ENCODE measurements at regions not wholly inside any gene's neighbourhood (a gene's known extent, or its start where the extent isn't known, plus 50 kb on each side); places are given as distances from the start of the nearest gene placed in this dataset.

- 83% methylated on average over 3 of the region's 5 CpGs for WGBS (ENCODE audit: insufficient coverage)
- H3K9me3 ChIP-seq (ENCODE audit: control extremely low read depth in 1 of 5, control insufficient read depth in 4 of 5, insufficient read depth in 2 of 5, low read depth in 1 of 5, low read length in 4 of 5), result no peaks in the 10 kb centered on the region
- ChIA-PET POLR2A (no interaction called here), CTCF (no interaction called here)
- H3K27me3 ChIP-seq (replicated peaks in 2 of 5; ENCODE audit: control insufficient read depth in 4 of 5, insufficient read depth in 5 of 5, low read length in 4 of 5), result peaks cover 0 to 2% (median 0%) of the 10 kb centered on the region in 5 experiments
- no peak overlapping the region for H3K4me3 ChIP-seq (ENCODE audit: control insufficient read depth in 1 of 7, extremely low read depth in 1 of 7, insufficient read depth in 4 of 7, low read depth in 2 of 7, low read length in 6 of 7)
- no peak overlapping the region for H3K27ac ChIP-seq (ENCODE audit: insufficient read depth in 1 of 2, low read depth in 1 of 2, low read length in 2 of 2, poor library complexity in 1 of 2, severe bottlenecking in 2 of 2)
- H3K36me3 ChIP-seq (ENCODE audit: control insufficient read depth in 4 of 4, insufficient read depth in 4 of 4, low read length in 3 of 4), result no peaks in the 10 kb centered on the region
- no peak for DNase-seq
- no peaks in the 10 kb centered on the region for H3K4me1 ChIP-seq (ENCODE audit: control extremely low read depth in 1 of 4, control insufficient read depth in 4 of 4, insufficient read depth in 4 of 4, low read length in 3 of 4)
Measured at GRCh38 chrX:140343226-140343868, 161.5 kb downstream of the SOX3 start.

- CTCF ChIA-PET, result no interaction called here
- Histone ChIP-seq H3K36me3 (ENCODE audit: control insufficient read depth in 4 of 4, insufficient read depth in 4 of 4, low read length in 3 of 4) (no peaks in the 10 kb centered on the region), H3K27ac (ENCODE audit: insufficient read depth in 1 of 2, low read depth in 1 of 2, low read length in 2 of 2, poor library complexity in 1 of 2, severe bottlenecking in 2 of 2) (no peak overlapping the region), H3K9me3 (ENCODE audit: control extremely low read depth in 1 of 5, control insufficient read depth in 4 of 5, insufficient read depth in 2 of 5, low read depth in 1 of 5, low read length in 4 of 5) (no peaks in the 10 kb centered on the region), H3K4me3 (ENCODE audit: control insufficient read depth in 1 of 7, extremely low read depth in 1 of 7, insufficient read depth in 4 of 7, low read depth in 2 of 7, low read length in 6 of 7) (no peak overlapping the region), H3K27me3 (replicated peaks in 2 of 5; ENCODE audit: control insufficient read depth in 4 of 5, insufficient read depth in 5 of 5, low read length in 4 of 5) (peaks cover 0 to 2% (median 0%) of the 10 kb centered on the region in 5 experiments), H3K4me1 (ENCODE audit: control extremely low read depth in 1 of 4, control insufficient read depth in 4 of 4, insufficient read depth in 4 of 4, low read length in 3 of 4) (no peaks in the 10 kb centered on the region)
- POLR2A ChIA-PET, result no interaction called here
- no peak for DNase-seq
- WGBS (ENCODE audit: insufficient coverage), result 33% methylated on average over 1 of the region's 1 CpG
Measured at GRCh38 chrX:140342410-140342809, 162.5 kb downstream of the SOX3 start.

DNA sequence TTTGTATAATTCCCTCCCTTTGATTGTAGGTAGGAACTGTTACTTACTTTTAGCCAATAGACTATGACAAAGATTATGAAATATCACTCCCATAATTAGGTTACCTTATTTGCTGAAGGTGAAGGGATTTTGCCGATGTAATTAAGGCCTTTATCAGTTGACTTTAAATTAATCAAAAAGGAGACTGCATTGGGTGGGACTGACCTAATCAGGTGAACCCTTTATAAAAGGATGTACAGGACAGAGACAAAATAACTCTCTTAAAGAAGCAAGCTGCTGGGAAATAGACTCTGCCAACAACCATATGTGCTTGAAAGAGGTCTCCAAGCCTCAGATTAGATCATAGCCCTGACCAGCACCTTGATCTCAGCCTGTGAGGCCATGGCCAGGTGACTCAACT, 167.6 kb downstream of the SOX3 start:
- CTCF ChIA-PET, result no interaction called here
- Histone ChIP-seq H3K4me3 (ENCODE audit: control insufficient read depth in 1 of 7, extremely low read depth in 1 of 7, insufficient read depth in 4 of 7, low read depth in 2 of 7, low read length in 6 of 7) (no peak overlapping the region), H3K36me3 (ENCODE audit: control insufficient read depth in 4 of 4, insufficient read depth in 4 of 4, low read length in 3 of 4) (no peaks in the 10 kb centered on the region), H3K27me3 (replicated peaks in 2 of 5; ENCODE audit: control insufficient read depth in 4 of 5, insufficient read depth in 5 of 5, low read length in 4 of 5) (peaks cover 0 to 2% (median 0%) of the 10 kb centered on the region in 5 experiments), H3K4me1 (ENCODE audit: control extremely low read depth in 1 of 4, control insufficient read depth in 4 of 4, insufficient read depth in 4 of 4, low read length in 3 of 4) (no peaks in the 10 kb centered on the region), H3K9me3 (ENCODE audit: control extremely low read depth in 1 of 5, control insufficient read depth in 4 of 5, insufficient read depth in 2 of 5, low read depth in 1 of 5, low read length in 4 of 5) (no peaks in the 10 kb centered on the region), H3K27ac (ENCODE audit: insufficient read depth in 1 of 2, low read depth in 1 of 2, low read length in 2 of 2, poor library complexity in 1 of 2, severe bottlenecking in 2 of 2) (no peak overlapping the region)
- POLR2A ChIA-PET, result no interaction called here
- no peak for DNase-seq
- WGBS (ENCODE audit: insufficient coverage), result 100% methylated on average over 1 of the region's 1 CpG

- ChIA-PET CTCF (no interaction called here), POLR2A (no interaction called here)
- no peaks in the 10 kb centered on the region for H3K36me3 ChIP-seq (ENCODE audit: control insufficient read depth in 4 of 4, insufficient read depth in 4 of 4, low read length in 3 of 4)
- WGBS (ENCODE audit: insufficient coverage), result 71% methylated on average over 3 of the region's 4 CpGs
- no peak for DNase-seq
- H3K27ac ChIP-seq (ENCODE audit: insufficient read depth in 1 of 2, low read depth in 1 of 2, low read length in 2 of 2, poor library complexity in 1 of 2, severe bottlenecking in 2 of 2), result no peak overlapping the region
- H3K4me1 ChIP-seq (ENCODE audit: control extremely low read depth in 1 of 4, control insufficient read depth in 4 of 4, insufficient read depth in 4 of 4, low read length in 3 of 4), result no peaks in the 10 kb centered on the region
- H3K9me3 ChIP-seq (ENCODE audit: control extremely low read depth in 1 of 5, control insufficient read depth in 4 of 5, insufficient read depth in 2 of 5, low read depth in 1 of 5, low read length in 4 of 5), result peaks cover 0 to 4% (median 0%) of the 10 kb centered on the region in 5 experiments
- H3K4me3 ChIP-seq (ENCODE audit: control insufficient read depth in 1 of 7, extremely low read depth in 1 of 7, insufficient read depth in 4 of 7, low read depth in 2 of 7, low read length in 6 of 7), result no peak overlapping the region
- H3K27me3 ChIP-seq (replicated peaks in 2 of 5; ENCODE audit: control insufficient read depth in 4 of 5, insufficient read depth in 5 of 5, low read length in 4 of 5), result no peaks in the 10 kb centered on the region
Measured at GRCh38 chrX:140318296-140318695, 186.6 kb downstream of the SOX3 start.

DNA sequence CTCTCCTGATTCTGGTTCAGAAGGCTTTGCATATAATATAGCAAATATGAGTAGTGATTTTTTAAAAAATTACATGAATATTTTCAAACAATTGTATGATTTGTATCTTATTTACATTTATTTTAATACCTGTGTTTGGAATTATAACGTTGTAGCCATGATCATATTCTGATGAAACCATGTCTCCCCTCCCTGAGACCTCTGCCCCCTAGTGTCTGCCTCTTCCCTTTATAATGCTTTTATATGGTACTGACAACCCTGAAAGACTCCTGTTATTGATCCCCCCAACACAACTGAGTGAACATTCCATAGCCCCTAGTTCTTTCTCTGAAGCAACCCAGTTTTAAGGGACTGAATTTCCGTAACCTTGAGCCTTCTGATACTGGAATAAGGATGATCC, 187.4 kb downstream of the SOX3 start:
- no peaks in the 10 kb centered on the region for H3K27me3 ChIP-seq (replicated peaks in 2 of 5; ENCODE audit: control insufficient read depth in 4 of 5, insufficient read depth in 5 of 5, low read length in 4 of 5)
- no peaks in the 10 kb centered on the region for H3K4me1 ChIP-seq (ENCODE audit: control extremely low read depth in 1 of 4, control insufficient read depth in 4 of 4, insufficient read depth in 4 of 4, low read length in 3 of 4)
- no CpG with 5 or more reads among the region's 2 CpGs for WGBS (ENCODE audit: insufficient coverage)
- DNase-seq, result no peak
- H3K9me3 ChIP-seq (ENCODE audit: control extremely low read depth in 1 of 5, control insufficient read depth in 4 of 5, insufficient read depth in 2 of 5, low read depth in 1 of 5, low read length in 4 of 5), result peaks cover 0 to 4% (median 0%) of the 10 kb centered on the region in 5 experiments
- no peak overlapping the region for H3K4me3 ChIP-seq (ENCODE audit: control insufficient read depth in 1 of 7, extremely low read depth in 1 of 7, insufficient read depth in 4 of 7, low read depth in 2 of 7, low read length in 6 of 7)
- ChIA-PET POLR2A (no interaction called here), CTCF (no interaction called here)
- H3K27ac ChIP-seq (ENCODE audit: insufficient read depth in 1 of 2, low read depth in 1 of 2, low read length in 2 of 2, poor library complexity in 1 of 2, severe bottlenecking in 2 of 2), result no peak overlapping the region
- H3K36me3 ChIP-seq (ENCODE audit: control insufficient read depth in 4 of 4, insufficient read depth in 4 of 4, low read length in 3 of 4), result no peaks in the 10 kb centered on the region

GRCh38 chrX:140298960-140299825, 205.7 kb downstream of the SOX3 start:
- no peak for DNase-seq

DNA sequence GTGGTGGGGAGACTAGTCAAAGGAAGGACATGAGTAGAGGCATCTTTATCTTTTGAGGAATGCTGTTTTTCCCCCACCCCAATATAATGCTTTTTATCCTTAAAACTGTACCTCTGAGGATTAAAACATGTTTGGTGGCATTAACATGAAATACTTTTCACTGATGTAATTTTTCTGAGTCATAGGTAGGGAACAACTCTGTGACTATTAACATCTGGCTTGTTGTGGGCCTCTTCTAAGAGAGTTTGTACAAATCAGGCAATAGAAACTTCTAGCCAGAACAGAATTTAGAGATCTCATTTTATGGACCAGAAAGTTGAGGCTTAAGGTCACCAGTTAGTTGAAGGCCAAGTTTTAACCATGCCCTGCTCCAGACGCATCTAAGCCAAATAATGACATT, 207.6 kb downstream of the SOX3 start:
- Histone ChIP-seq H3K9me3 (ENCODE audit: control extremely low read depth in 1 of 5, control insufficient read depth in 4 of 5, insufficient read depth in 2 of 5, low read depth in 1 of 5, low read length in 4 of 5) (no peaks in the 10 kb centered on the region), H3K27me3 (replicated peaks in 2 of 5; ENCODE audit: control insufficient read depth in 4 of 5, insufficient read depth in 5 of 5, low read length in 4 of 5) (no peaks in the 10 kb centered on the region), H3K4me3 (ENCODE audit: control insufficient read depth in 1 of 7, extremely low read depth in 1 of 7, insufficient read depth in 4 of 7, low read depth in 2 of 7, low read length in 6 of 7) (no peak overlapping the region), H3K4me1 (ENCODE audit: control extremely low read depth in 1 of 4, control insufficient read depth in 4 of 4, insufficient read depth in 4 of 4, low read length in 3 of 4) (no peaks in the 10 kb centered on the region), H3K36me3 (ENCODE audit: control insufficient read depth in 4 of 4, insufficient read depth in 4 of 4, low read length in 3 of 4) (no peaks in the 10 kb centered on the region), H3K27ac (ENCODE audit: insufficient read depth in 1 of 2, low read depth in 1 of 2, low read length in 2 of 2, poor library complexity in 1 of 2, severe bottlenecking in 2 of 2) (no peak overlapping the region)
- ChIA-PET CTCF (no interaction called here), POLR2A (no interaction called here)
- WGBS (ENCODE audit: insufficient coverage), result no CpG with 5 or more reads among the region's 1 CpG
- no peak for DNase-seq

More at GRCh38 chrX:140298960-140299825, 205.7 kb downstream of the SOX3 start:
- Histone ChIP-seq H3K4me1 (ENCODE audit: control extremely low read depth in 1 of 4, control insufficient read depth in 4 of 4, insufficient read depth in 4 of 4, low read length in 3 of 4) (no peaks in the 10 kb centered on the region), H3K36me3 (ENCODE audit: control insufficient read depth in 4 of 4, insufficient read depth in 4 of 4, low read length in 3 of 4) (no peaks in the 10 kb centered on the region), H3K9me3 (ENCODE audit: control extremely low read depth in 1 of 5, control insufficient read depth in 4 of 5, insufficient read depth in 2 of 5, low read depth in 1 of 5, low read length in 4 of 5) (no peaks in the 10 kb centered on the region), H3K4me3 (ENCODE audit: control insufficient read depth in 1 of 7, extremely low read depth in 1 of 7, insufficient read depth in 4 of 7, low read depth in 2 of 7, low read length in 6 of 7) (no peak overlapping the region), H3K27me3 (replicated peaks in 2 of 5; ENCODE audit: control insufficient read depth in 4 of 5, insufficient read depth in 5 of 5, low read length in 4 of 5) (no peaks in the 10 kb centered on the region), H3K27ac (ENCODE audit: insufficient read depth in 1 of 2, low read depth in 1 of 2, low read length in 2 of 2, poor library complexity in 1 of 2, severe bottlenecking in 2 of 2) (no peak overlapping the region)
- WGBS (ENCODE audit: insufficient coverage), result 76% methylated on average over 7 of the region's 11 CpGs
- CTCF ChIA-PET, result no interaction called here
- POLR2A ChIA-PET, result no interaction called here

Measured in common myeloid progenitor, CD34-positive (primary cell).